ENCODE measurements at regions not wholly inside any gene's neighbourhood (a gene's known extent, or its start where the extent isn't known, plus 50 kb on each side); places are given as distances from the start of the nearest gene placed in this dataset.

DNA sequence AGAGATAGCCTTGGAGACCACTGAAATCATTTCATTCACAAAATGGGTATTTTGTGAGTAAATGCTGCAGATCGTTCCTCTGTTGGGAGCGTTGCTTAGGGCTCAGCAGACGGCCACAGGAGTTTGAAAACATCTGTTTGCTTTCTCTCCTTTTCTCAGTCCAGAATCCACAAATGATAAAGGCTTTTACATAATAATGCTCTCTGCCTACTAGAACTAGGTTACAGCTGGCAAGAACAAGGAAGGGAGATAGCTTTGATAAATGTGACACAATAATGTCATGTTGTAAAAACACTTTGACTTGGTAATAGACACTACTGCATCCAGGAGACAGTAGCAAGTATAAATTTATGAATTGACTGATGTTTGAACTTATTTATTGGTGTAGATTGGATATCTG lies 1072.4 kb upstream of the CDH6 start:
- TF ChIP-seq, protein P1, sequence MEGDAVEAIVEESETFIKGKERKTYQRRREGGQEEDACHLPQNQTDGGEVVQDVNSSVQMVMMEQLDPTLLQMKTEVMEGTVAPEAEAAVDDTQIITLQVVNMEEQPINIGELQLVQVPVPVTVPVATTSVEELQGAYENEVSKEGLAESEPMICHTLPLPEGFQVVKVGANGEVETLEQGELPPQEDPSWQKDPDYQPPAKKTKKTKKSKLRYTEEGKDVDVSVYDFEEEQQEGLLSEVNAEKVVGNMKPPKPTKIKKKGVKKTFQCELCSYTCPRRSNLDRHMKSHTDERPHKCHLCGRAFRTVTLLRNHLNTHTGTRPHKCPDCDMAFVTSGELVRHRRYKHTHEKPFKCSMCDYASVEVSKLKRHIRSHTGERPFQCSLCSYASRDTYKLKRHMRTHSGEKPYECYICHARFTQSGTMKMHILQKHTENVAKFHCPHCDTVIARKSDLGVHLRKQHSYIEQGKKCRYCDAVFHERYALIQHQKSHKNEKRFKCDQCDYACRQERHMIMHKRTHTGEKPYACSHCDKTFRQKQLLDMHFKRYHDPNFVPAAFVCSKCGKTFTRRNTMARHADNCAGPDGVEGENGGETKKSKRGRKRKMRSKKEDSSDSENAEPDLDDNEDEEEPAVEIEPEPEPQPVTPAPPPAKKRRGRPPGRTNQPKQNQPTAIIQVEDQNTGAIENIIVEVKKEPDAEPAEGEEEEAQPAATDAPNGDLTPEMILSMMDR (IDR thresholded peaks at IDR 0.05), result no peak
- TF ChIP-seq POLR2A (IDR thresholded peaks at IDR 0.05), result no peak

All from testis (tissue), 2 donors.